GM23248 (cell line): ENCODE measurements at regions not wholly inside any gene's neighbourhood (a gene's known extent, or its start where the extent isn't known, plus 50 kb on each side); places are given as distances from the start of the nearest gene placed in this dataset.

ENCODE experiments used
- EZH2 ChIP-seq: fragments of 200-600 bp; sonication (generic); IDR thresholded peaks from 2 replicates; pipeline ENCODE4 v1.6.1; 2018; ENCODE audit warnings: antibody characterized with exemption, mild to moderate bottlenecking; ENCODE audit not compliant: insufficient read depth, poor library complexity, severe bottlenecking
- EZH2phosphoT487 ChIP-seq: fragments of 200-600 bp; sonication (generic); IDR thresholded peaks from 2 replicates; pipeline ENCODE4 v1.6.1; 2018; ENCODE audit warnings: antibody characterized with exemption, moderate library complexity, mild to moderate bottlenecking, low read depth; ENCODE audit not compliant: insufficient read depth

GRCh38 chr6:9131201-9131600 lies 695.9 kb upstream of the SLC35B3 start:
- TF ChIP-seq EZH2 (no peak), EZH2phosphoT487 (no peak)
